Ureter (tissue), 1 donor: ENCODE measurements at regions not wholly inside any gene's neighbourhood (a gene's known extent, or its start where the extent isn't known, plus 50 kb on each side); places are given as distances from the start of the nearest gene placed in this dataset.

Experiments
- DNase-seq: peaks from one replicate; pipeline ENCODE4 v3.0.0-alpha.2; 2020; ENCODE audit warnings: low spot score
- donor health status: DM: yes; HTN: yes; CAD: no.

DNA sequence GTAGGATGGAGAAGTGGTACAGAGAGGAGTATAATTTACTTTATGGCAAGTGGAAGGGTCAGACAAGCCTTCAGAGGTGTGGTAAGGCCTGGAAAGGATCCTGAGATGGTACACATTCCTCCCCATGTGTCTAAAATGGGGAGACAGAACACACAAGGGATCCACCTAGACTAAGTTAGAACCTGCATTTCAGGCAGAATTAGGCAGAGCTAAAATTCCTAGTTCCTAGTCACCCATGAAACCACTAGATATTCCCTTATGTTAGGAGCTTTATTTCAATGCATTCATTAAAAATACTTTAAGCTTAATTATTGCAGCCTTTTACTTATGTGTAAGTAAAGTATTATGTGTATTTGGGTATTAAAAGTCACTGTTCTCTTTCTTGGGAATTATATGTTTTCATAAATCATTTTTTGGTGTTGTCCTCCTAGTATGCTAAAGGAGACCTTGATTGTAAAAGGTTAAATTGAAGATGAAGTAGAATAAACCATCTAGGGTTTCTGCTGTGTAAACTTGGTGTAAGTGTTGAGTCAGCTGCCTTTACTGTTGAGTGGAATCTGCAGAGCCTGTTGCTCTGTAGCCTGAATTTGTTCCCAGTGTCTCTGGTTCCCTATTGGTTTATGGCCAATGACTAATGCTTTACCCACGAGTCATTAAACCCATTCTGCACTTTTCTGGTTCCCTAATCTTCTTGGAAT is 423.2 kb downstream of the ATP23 start:
- DNase-seq: no peak

DNA sequence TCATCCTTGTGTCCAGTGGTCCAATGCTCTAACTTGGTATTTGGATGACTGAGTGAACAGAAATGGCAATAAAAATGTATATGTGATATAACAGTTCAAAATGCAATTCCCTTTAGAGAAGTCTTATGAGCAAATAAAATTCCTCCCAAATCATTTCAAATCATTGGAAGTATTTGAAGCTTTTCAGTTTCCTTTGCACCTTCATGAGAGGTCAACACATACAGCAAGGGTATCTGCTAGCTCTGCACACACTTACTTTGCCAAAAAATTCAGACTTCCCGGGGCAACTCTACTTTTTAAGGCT is 423.7 kb downstream of the ATP23 start:
- no peak for DNase-seq

DNA sequence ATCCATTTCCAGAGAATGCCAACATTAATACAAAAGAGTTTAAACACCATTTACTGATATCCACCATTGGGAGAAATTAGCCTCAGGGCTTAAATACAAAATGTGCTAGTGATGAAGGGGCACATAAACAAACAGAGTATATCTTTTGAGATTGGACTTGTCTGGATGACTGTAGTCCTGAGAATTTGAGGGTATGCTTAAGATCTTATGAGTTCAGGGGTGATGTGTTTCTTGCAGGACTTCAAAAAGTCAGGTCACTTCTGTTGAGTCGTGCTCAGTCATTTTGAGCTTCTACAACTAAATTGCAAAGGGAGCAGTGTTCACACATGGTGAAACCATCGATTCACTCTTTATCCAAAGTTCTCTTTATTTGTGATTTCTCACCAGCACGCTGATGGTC is 425.7 kb downstream of the ATP23 start:
- DNase-seq: no peak

DNA sequence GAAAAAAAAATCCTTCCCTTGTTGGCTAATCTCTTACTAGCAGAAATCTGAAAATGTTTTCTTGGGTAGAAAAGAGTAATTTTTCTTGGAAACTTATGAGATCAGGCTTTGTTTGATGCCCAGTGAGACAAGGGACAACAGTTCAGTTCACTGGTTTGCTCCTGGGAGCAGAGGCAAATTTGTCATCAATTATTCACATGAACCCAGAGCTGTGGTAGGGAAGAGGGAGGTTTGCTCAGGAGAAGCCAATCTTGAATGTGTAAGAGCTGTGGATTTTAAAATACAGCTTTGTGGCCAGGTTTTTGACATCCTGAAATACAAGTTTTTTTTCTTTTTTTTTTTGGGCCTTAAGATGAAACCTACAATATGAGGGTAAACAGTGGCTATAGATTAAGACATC is 426.6 kb downstream of the ATP23 start:
- DNase-seq: no peak

DNA sequence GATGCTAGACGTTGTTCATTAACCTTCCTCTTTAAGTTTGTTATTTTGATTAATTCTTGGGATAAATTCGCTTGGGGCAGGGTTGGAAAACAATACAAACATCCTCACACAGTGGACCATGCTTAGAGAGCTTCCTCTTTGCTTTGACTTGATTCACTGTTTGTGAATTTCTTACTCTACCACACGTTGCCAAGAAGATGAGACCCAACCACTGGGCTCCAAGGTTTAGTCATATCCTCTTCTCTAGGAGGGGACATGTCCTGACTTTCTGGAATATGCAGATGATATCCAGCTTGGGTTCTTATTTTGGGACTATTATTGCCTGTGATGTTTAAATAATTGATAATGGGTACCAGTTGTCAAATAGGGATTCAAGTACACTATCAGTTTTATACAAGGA is 428.2 kb downstream of the ATP23 start:
- DNase-seq: no peak

DNA sequence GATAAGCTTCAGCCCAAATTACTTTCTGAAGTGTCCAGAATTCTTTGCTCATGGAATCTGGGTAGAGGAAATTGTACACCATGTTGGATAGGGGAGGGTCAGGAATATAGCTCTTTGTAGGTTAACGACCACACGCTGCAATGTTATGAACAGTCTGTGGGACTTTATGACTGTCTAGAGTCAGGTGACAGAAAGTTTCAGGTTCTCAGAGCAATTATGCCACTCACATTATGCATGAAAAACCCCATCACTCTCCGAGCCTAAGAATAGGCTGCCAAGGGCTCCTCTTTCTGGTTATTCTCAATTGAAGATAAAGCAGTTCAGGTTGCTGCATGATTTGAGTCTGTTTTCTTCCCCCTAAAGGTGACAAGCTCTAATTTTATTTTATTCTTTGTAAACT is 430.9 kb downstream of the ATP23 start:
- DNase-seq: no peak

DNA sequence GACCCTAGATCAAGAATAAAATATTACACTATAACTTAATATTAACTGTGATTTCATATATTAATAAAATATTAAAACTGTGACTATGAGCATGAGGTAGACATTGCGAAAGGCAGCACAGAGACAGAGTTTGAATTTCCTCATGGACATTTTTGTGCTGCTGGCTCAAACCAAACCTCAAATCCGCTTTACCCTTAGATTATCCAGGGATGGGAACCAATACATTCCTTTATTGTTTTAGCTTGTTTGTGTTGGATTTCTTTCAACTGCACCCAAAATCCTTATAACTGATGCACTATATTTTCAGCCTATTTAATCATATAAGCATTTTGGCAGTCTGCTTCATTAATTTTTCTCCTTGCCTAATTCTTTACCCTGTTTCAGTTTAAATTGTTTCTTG is 436.7 kb downstream of the ATP23 start:
- no peak for DNase-seq

DNA sequence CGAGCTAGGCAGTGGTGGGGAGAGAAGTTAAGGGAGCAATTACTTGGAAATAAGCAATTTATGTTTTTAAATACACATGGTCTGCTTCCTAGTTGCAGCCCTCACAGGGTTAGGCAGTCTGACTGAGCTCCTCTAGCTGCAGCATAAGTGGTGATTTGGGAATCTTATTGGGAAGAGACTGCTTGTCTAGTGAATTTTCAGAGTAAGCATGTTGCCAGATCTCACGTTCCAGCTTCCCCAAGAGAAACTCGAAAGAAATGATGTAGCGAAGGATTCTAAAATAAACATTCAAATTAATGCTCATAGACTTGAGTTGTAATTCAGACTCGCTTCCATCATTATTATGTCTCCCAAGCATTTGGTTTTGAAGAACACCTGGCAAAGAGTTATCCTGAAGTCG is 440.2 kb downstream of the ATP23 start:
- DNase-seq: no peak

DNA sequence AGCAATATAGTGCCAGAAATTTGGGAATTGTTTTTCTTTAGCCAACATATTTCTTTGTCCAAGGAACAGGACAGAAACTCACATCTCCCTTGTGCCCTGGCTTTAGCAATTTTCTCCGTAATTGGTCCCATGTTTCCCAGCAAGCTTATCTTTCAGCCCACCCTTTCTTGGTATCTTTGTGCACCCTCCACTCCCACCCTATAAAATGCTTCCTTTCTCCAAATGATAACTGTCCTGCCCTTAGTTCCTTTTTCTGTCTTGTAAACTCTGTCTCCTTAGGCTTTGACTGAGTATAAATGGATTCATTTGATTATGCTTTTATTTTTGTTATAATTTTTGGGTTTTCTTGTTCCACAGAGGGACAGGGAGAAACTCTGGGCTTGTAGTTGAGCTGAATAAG is 442.8 kb downstream of the ATP23 start:
- no peak for DNase-seq

DNA sequence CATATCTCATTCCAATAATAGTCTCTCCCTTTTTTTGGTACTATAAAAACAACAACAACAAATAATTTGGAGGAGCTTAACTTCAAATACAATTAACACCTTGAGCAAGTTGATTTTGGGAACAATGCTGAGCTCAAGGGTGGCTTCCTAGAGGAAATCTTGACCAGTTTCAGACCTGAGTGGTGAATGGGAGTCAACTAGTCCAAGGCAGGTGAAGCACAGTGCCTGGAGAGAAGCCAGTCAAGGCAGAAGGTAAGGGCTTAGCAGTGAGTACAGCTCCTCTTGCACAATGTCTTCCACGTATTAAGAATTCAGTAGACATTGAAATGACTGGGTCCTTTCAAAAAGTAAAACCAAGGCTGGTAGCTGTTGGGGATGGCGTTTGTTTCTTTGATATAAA is 444.8 kb downstream of the ATP23 start:
- DNase-seq: no peak

DNA sequence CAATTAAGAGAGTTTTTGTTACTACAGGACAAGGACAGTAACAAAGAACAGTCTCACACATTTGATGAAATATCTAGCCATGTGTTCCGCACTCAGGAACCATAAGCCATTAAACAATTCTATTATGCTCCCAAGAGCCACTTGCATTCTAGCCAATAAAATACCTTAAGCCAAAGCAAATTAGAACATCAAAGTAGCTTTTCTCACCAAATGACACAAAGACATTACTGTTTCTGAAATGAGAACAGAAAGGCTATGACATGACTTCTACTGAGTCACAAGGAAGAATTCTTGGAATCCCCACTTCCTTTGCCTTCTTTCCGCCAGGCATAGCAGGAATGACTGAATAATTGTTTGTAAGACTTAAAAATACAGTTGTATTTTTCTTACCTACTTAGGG is 445.8 kb downstream of the ATP23 start:
- DNase-seq: no peak

DNA sequence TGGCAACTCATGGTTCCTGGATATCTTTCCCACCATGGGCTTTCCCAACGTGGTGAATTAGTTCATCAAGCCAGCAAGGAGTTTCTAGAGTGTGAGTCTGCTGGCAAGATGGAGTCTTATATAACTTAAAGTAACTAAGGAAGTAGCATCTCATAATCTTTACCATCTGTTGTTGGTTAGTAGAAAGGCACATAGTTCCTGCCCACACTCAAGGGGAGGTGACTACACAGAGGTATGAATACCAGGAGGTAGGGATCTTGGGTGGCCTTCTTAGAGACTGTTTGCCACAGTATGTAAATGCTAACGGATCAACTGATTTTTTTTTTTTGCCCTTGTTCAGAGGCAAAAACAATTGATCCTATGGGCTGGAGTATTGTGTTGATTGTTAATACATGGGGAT is 446.9 kb downstream of the ATP23 start:
- no peak for DNase-seq

DNA sequence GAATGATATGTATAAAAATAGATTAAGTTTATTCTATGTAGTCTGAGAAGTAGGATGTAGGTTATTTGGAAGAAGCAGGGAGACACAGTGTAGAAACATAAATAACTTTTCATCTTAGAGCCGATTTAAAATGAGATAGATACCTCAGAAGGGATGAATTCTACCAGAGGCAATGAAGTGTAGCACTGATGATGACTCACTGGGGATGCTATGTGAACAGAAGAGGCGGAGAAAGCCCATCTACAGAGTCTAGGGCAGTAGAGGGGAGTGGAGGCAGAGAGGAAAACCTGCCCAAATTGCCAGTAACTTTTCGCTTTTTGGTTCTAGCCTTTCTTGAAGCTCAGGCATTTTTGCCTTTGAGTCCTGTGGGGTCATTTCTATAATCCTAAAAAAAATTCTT is 451.8 kb downstream of the ATP23 start:
- no peak for DNase-seq

DNA sequence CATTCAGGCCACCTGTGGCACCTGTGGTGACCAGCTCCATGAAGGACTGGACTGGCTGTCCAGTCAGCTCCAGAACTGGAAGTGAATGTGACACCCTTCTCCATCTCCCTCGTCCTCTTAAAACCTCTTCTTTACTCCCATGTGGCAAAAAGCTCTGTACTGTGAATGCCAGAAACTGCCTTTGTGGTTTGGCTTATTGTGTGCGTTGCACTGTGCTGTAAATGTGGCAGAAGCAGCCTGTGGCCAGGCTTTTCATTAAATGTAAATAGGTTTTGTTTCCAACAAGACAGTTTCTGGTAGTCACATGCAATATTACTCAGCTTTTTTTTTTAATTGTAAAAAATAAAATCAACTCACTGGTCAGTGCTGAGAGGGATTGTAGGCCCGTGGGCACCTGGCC is 453.7 kb downstream of the ATP23 start:
- no peak for DNase-seq

DNA sequence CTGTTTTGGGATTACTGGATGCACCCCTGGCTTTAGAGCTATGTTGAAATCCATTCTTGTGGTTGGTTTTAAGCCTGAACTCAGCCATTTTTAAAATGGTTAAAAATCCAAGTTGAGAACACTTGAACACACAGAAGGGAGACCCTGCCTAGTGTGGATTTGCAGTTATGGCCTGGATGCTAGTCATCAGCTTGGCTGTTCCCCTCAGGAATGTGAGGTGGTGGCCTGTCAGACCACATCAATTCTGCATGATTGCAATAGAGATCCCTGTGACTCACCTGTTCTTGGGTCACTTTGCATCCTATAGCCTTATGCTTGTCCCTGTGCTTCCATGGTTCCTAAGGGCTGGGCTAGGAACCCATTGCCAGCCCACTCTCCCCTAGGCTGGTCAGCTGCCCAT is 454.1 kb downstream of the ATP23 start:
- no peak for DNase-seq

DNA sequence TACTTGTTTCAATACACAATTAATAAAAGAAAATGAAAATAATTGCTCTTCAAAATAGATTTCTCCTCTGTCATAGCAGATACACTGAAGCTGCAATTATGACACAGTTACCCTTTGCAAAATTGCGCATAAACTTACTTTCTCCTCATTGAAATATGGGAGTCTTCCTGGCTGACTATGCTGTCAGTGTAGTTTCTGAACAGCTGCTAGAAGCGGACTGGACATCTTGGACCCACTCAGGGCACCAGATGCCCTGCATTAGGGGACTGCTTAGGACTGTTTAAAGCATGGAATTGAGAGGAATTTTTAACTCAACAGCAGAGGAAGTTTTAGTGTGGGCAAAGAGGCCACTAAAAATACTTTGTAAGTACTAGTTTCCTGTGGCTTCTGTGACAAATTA is 454.9 kb downstream of the ATP23 start:
- no peak for DNase-seq

DNA sequence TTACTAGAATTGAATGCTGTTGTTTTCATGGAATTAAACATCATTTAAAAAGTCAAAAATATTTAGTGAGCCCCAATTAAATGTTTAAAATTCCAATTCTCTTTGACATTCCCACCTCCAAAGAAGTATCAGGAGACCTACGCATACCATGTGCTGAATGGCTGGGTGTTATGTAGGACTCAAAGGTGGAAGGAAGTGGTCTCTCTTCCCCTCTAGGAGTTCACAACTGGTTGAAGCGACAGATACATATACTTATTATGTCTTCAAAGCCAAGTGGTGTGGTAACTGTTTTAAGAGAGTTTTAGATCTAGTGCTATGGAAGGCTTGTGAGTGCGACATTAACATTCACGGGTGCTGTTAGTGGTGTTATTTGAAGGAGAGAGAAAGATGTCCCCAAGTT is 464.0 kb downstream of the ATP23 start:
- DNase-seq: no peak

DNA sequence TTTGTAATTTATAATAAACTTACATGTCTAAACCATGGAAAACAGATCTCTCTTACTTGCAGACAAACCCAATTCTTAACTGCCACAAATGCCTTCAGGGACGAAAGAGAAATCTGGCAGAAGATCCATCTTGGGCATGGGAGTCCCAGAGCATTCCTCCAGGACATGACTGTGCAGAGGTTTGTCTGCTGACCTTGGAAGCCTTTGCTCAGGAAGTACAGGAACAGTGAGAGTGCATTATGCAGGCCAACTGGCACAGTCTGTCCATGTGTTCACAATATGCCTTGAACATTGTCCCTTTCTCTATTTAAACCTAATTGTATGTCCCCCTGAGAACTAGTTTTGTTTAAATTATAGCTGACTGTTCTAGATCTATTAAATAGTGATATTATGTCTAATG is 467.1 kb downstream of the ATP23 start:
- no peak for DNase-seq

DNA sequence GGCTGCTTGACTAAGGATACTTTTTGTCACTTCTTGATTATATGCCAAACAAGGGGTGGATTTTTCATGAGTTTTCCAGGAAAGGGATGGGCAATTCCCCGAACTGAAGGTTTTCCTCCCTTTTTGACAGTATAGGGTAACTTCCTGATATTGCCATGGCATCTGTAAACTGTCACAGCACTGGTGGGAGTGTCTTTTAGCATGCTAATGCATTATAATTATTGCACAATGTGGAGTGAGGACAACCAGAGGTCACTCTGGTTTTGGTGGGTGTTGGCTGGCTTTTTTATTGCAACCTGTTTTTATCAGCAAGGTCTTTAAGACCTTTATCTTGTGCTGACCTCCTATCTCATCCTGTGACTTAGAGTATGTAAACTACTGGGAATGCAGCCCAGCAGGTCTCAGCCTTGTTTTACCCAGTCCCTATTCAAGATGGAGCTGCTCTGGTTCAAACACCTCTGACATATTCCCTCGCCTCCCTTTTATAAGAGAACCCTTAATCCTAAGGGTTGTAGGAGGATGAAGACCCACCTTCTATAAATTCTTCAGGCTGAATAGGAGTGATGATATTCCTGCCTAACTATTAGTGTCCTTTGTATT is 471.2 kb downstream of the ATP23 start:
- DNase-seq: no peak

DNA sequence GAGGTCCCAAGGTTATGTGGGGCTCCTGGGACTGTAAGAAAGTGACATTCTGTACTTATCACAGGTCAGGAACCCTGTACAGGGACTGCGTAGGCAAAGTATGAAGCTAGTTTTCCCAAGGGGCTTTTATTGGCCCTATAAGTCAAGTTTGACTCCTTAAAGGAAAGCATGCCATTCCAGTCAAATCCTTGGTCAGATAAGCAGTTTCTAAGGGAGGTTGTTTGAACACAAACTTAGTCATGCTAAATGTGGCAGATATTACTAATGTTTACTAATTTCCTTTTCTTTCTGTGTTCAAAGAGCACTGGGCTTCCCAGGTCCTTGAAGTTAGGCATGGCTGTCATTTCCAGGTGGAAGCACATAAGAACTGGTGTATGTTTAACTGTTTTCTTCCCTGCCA is 472.4 kb downstream of the ATP23 start:
- DNase-seq: no peak

DNA sequence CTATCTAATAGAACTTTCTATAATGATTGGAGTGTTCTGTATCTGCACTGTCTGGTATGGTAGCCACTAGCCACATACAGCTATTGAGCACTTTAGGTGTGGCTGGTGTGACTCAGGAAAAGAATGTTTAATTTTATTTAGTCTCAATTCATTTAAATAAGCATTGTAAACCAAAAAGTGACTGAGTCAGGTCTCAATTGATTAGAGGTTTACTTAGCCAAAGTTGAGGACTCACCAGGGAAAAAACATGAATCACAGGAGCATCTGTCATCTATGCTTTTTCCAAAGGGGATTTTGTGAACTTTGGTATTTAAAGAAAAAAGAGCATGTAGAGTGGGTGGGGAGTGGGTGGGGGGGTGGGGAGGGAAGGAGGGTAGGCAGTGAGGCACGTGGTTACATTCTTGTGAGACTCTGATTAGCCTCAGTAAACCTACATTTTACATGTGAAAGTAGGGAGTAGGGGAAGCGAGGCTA is 473.1 kb downstream of the ATP23 start:
- DNase-seq: no peak

DNA sequence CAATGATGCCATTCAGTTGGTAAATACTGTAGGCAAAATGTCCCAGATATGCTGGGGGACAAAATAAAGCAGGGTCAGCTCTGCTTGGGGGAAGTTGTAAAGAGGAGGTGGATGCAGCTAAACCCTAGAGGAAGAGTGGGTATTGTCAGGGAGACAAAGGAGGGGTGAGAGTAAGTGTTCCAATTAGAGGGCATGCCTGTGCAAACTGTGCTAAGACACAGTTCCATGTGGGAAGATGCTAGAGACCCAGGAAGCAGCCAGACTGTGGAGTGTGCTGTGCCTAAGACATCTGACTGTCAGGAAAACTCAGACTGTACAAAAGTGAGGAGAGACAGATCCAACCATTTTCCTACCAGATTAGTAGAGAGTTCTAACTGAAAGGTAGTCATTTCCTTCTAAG is 474.3 kb downstream of the ATP23 start:
- no peak for DNase-seq

DNA sequence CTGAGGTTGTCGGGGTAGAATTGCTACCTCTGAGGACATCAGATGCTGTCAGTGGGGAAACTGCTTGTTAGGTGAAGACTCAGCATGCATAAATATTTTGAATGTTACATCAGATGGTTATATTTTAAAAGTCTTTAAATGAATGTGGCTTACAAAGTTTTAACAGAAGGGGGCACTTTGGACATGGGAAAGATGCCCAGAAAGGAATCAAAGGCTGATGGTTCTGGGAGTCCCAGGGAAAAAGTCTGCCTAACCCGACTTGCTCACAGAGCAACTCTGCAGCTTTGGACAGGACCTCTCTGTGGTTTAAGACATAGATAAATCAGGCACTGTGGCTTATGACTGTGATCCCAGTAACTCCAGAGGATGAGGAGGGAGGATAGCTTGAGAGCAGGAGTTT is 474.9 kb downstream of the ATP23 start:
- DNase-seq: no peak

DNA sequence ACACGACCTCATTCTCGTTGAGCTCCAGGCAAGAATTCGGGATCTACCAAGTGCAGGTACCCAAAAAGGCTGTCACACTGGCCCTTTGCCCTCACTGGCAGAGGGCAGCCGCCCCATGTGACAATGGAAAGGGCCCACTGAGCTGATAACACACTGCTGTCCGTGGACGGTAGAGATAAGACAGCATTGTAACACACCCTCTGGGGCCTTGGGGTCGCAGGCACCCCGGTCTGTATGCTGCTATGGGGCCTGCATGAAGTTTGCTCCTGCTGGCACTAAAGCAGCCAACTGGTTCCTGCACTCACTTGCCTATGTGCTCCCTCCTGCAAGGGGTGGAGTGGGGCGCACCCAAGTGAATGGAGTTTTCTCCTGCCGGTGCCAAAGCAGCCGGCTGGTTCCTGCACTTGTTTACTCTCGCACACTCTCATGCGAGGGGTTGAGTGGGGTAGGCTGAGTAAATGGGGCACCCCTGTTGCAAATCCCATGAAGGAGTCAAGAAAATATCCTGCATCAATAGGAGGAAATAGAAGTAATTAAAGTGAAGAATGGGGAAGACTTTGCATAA is 477.9 kb downstream of the ATP23 start:
- DNase-seq: no peak
